HAP-1 (cell line): ENCODE measurements at regions not wholly inside any gene's neighbourhood (a gene's known extent, or its start where the extent isn't known, plus 50 kb on each side); places are given as distances from the start of the nearest gene placed in this dataset.
"Not testable (repeated sequence)": the region's sequence is repeated elsewhere in the genome, so short reads cannot be mapped to it uniquely, and the experiment has no call there.

Source experiments
- DNase-seq, 2 experiments: peaks; one replicate each; pipeline ENCODE4 v3.0.0-alpha.2; 2016 to 2020; ENCODE audit warnings: low spot score in 2 of 2
- H3K27me3 ChIP-seq: fragments of 250-450 bp; sonication (Bioruptor Pico); 2 replicates; pipeline ENCODE4 v1.5.1; 2020; ENCODE audit warnings: low read depth, mild to moderate bottlenecking, moderate library complexity
- H3K36me3 ChIP-seq: fragments of 250-450 bp; sonication (Bioruptor Pico); replicated peaks from 2 replicates; pipeline ENCODE4 v1.5.1; 2020; ENCODE audit warnings: mild to moderate bottlenecking
- H3K4me1 ChIP-seq: fragments of 250-450 bp; sonication (Bioruptor Pico); 2 replicates; pipeline ENCODE4 v1.5.1; 2020; ENCODE audit warnings: mild to moderate bottlenecking
- H3K4me3 ChIP-seq: fragments of 250-450 bp; sonication (Bioruptor Pico); 2 replicates; pipeline ENCODE4 v1.5.1; 2020; ENCODE audit warnings: mild to moderate bottlenecking, moderate library complexity
- H3K9me3 ChIP-seq: fragments of 250-450 bp; sonication (Bioruptor Pico); 2 replicates; pipeline ENCODE4 v1.5.1; 2020; ENCODE audit warnings: mild to moderate bottlenecking, moderate library complexity
- in situ Hi-C: fragments of 300-500 bp; cut with MboI; formaldehyde crosslinking; loops from 3 replicates; pipeline ENCODE4 v1.14.3; 2020; ENCODE audit warnings: low sequenced_read_pairs, inconsistent platforms, mixed read lengths

GRCh38 chr6:165769884-165770283, 106.8 kb upstream of the PDE10A start:
- H3K36me3 ChIP-seq = no peaks in the 10 kb centered on the region
- H3K4me3 ChIP-seq = no peak overlapping the region
- in situ Hi-C loops = no loop called here
- 0 out of 2 replicates have a peak, but pooled peaks cover 2% of the 10 kb centered on the region for H3K4me1 ChIP-seq
- H3K9me3 ChIP-seq = no peaks in the 10 kb centered on the region
- no peaks in the 10 kb centered on the region for H3K27me3 ChIP-seq
- no peak for DNase-seq

DNA sequence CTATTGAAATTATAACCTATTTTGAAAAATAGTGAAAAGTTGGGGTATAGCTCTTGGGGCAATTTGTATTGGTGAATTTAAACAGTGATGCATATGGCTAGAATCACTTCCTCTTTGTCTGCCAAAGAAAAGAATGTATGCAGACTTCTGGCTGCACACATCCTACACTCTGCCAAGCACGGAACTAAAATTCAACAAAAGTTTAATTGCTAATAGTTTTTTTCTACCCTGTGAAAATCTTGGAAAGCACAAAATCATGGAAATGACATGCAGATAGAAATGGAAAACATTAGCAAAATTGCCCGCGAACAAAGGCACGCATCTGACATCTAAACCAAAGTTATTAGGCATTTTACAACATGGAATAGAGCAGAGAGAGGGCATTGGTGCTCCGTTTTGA, 106.4 kb upstream of the PDE10A start:
- Histone ChIP-seq H3K4me1 (0 out of 2 replicates have a peak, but pooled peaks cover 2% of the 10 kb centered on the region), H3K9me3 (no peaks in the 10 kb centered on the region), H3K36me3 (no peaks in the 10 kb centered on the region), H3K27me3 (no peaks in the 10 kb centered on the region), H3K4me3 (no peak overlapping the region)
- DNase-seq = no peak
- in situ Hi-C loops = no loop called here

- no peak overlapping the region for H3K4me3 ChIP-seq
- H3K9me3 ChIP-seq = no peaks in the 10 kb centered on the region
- no peaks in the 10 kb centered on the region for H3K27me3 ChIP-seq
- H3K4me1 ChIP-seq = 0 out of 2 replicates have a peak, but pooled peaks cover 2% of the 10 kb centered on the region
- DNase-seq = no peak
- in situ Hi-C loops = no loop called here
- H3K36me3 ChIP-seq = no peaks in the 10 kb centered on the region
Observed at GRCh38 chr6:165768961-165769360, 105.9 kb upstream of the PDE10A start.

DNA sequence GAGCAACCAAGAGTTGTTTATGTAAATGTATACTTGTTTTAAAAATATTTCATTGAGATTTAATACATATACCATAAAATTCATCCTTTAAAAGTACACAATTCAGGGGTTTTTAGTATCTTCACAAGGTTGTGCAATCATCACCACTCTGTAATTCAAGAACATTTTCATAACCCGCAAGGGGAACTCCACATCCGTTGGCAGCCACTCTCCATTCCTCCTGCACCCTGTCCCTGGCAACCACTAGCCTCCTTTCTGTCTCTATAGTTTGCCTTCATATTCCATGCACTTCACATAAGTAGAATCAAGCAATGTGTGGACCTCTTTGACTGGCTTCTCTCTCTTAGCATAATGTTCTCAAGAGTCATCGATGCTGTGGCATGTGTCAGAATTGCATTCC, 104.2 kb upstream of the PDE10A start:
- in situ Hi-C loops = no loop called here
- no peaks in the 10 kb centered on the region for H3K36me3 ChIP-seq
- DNase-seq = no peak
- H3K4me1 ChIP-seq = 0 out of 2 replicates have a peak, but pooled peaks cover 2% of the 10 kb centered on the region
- 0 out of 2 replicates have a peak, but pooled peaks cover 3% of the 10 kb centered on the region for H3K9me3 ChIP-seq
- no peaks in the 10 kb centered on the region for H3K27me3 ChIP-seq
- no peak overlapping the region for H3K4me3 ChIP-seq

GRCh38 chr6:165766457-165766856, 103.4 kb upstream of the PDE10A start:
- Histone ChIP-seq H3K9me3 (0 out of 2 replicates have a peak, but pooled peaks cover 3% of the 10 kb centered on the region), H3K36me3 (no peaks in the 10 kb centered on the region), H3K4me3 (no peak overlapping the region), H3K27me3 (no peaks in the 10 kb centered on the region), H3K4me1 (no peaks in the 10 kb centered on the region)
- in situ Hi-C loops = no loop called here
- no peak for DNase-seq

- DNase-seq = no peak
- in situ Hi-C loops = no loop called here
- Histone ChIP-seq H3K36me3 (no peaks in the 10 kb centered on the region), H3K4me1 (no peaks in the 10 kb centered on the region), H3K4me3 (no peak overlapping the region), H3K9me3 (0 out of 2 replicates have a peak, but pooled peaks cover 3% of the 10 kb centered on the region), H3K27me3 (no peaks in the 10 kb centered on the region)
Observed at GRCh38 chr6:165766026-165766425, 103.0 kb upstream of the PDE10A start.

GRCh38 chr6:165765256-165765655, 102.2 kb upstream of the PDE10A start:
- H3K4me3 ChIP-seq, H3K27me3 ChIP-seq, H3K36me3 ChIP-seq, DNase-seq, H3K9me3 ChIP-seq, in situ Hi-C loops, H3K4me1 ChIP-seq: not testable (repeated sequence)

- in situ Hi-C loops = no loop called here
- H3K4me1 ChIP-seq = no peaks in the 10 kb centered on the region
- 0 out of 2 replicates have a peak, but pooled peaks cover 3% of the 10 kb centered on the region for H3K9me3 ChIP-seq
- no peaks in the 10 kb centered on the region for H3K36me3 ChIP-seq
- no peak for DNase-seq
- H3K4me3 ChIP-seq = no peak overlapping the region
- H3K27me3 ChIP-seq = no peaks in the 10 kb centered on the region
Observed at GRCh38 chr6:165762876-165763275, 99.8 kb upstream of the PDE10A start.

- Histone ChIP-seq H3K36me3 (no peaks in the 10 kb centered on the region), H3K27me3 (no peaks in the 10 kb centered on the region), H3K4me1 (no peaks in the 10 kb centered on the region), H3K4me3 (no peak overlapping the region), H3K9me3 (0 out of 2 replicates have a peak, but pooled peaks cover 3% of the 10 kb centered on the region)
- in situ Hi-C loops = no loop called here
- no peak for DNase-seq
Observed at GRCh38 chr6:165762125-165762524, 99.1 kb upstream of the PDE10A start.

GRCh38 chr6:165760803-165761185, 97.8 kb upstream of the PDE10A start:
- H3K36me3 ChIP-seq = no peaks in the 10 kb centered on the region
- H3K4me3 ChIP-seq = no peak overlapping the region
- in situ Hi-C loops = no loop called here
- no peak for DNase-seq
- no peaks in the 10 kb centered on the region for H3K4me1 ChIP-seq
- H3K9me3 ChIP-seq = 0 out of 2 replicates have a peak, but pooled peaks cover 3% of the 10 kb centered on the region
- H3K27me3 ChIP-seq = no peaks in the 10 kb centered on the region

DNA sequence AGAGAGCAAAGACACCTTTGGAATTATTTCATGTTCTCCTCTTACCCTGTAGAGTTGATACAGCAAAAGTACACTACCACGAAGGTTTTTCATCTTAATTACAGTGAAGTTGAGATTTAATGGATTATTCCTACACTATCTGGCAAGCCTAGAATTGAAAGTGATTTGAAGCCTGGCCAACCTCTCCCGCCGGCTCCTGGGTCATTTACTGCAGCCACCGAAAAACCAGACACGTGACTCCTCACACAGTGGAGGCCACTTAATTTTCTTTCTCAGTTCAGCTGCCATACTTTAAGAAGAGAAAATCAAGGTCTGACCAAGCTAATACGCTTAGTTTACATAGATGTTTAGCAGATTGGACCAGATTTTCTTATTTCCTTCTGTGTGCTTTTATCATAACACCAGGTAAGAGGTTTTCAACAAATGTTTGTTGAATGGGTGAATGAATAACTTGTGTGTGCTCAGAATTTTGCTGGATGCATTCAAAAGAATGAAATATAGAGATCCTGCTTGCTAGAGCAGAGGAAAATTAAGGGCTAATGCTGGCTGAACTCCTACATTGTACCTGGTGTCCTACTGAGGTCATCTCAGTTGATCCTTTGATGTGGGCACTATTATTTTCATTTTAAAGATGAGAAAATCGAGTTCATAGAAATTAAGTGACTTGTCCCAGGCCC, 97.2 kb upstream of the PDE10A start:
- H3K36me3 ChIP-seq = no peaks in the 10 kb centered on the region
- H3K27me3 ChIP-seq = no peaks in the 10 kb centered on the region
- H3K4me3 ChIP-seq = no peak overlapping the region
- in situ Hi-C loops = no loop called here
- no peak for DNase-seq
- H3K9me3 ChIP-seq = 0 out of 2 replicates have a peak, but pooled peaks cover 3% of the 10 kb centered on the region
- no peaks in the 10 kb centered on the region for H3K4me1 ChIP-seq

- in situ Hi-C loops = no loop called here
- H3K27me3 ChIP-seq = no peaks in the 10 kb centered on the region
- 0 out of 2 replicates have a peak, but pooled peaks cover 3% of the 10 kb centered on the region for H3K9me3 ChIP-seq
- H3K36me3 ChIP-seq = no peaks in the 10 kb centered on the region
- DNase-seq = no peak
- H3K4me1 ChIP-seq = no peaks in the 10 kb centered on the region
- H3K4me3 ChIP-seq = no peak overlapping the region
Observed at GRCh38 chr6:165758441-165758840, 95.4 kb upstream of the PDE10A start.

DNA sequence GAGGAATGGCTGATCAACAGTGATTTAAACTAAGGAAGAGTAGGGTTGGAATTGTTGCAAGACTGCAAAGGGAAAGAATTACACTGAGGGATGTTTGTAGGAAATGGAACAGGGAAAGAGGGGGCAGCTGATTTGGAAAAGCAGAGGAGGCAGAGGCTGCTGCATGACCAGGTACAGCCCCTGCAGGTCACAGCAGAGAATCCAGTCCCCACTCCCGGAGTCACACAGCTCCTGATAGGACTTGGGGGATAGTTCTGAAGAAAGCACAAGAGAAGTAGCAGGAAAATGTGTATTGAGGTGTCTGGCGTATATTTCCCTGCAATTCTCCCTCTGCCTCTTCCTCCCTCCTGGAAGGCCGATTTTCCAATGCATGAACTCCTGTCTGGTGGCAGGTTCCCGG, 92.5 kb upstream of the PDE10A start:
- Histone ChIP-seq H3K4me1 (no peaks in the 10 kb centered on the region), H3K9me3 (no peaks in the 10 kb centered on the region), H3K4me3 (no peak overlapping the region), H3K27me3 (no peaks in the 10 kb centered on the region), H3K36me3 (no peaks in the 10 kb centered on the region)
- in situ Hi-C loops = no loop called here
- DNase-seq = no peak

DNA sequence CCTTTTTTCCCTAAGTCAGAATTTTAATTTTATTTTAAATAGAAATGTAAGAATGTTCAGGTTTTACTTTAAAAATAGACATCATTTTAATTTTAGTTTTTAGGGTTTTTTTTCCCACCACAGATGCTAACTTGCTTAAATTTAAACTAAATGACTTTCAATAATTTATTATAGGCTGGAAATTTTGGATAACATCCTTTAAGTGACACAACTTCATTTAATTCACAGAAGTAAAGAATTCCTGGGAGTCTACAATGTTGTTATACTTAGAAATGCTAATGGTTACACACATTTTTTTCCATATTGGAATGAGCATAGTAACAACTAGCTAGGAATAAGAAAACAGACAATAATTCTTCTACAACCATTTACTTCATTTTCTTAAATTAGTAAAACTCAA, 90.5 kb upstream of the PDE10A start:
- DNase-seq = no peak
- Histone ChIP-seq H3K9me3 (no peaks in the 10 kb centered on the region), H3K4me1 (no peaks in the 10 kb centered on the region), H3K4me3 (no peak overlapping the region), H3K27me3 (no peaks in the 10 kb centered on the region), H3K36me3 (no peaks in the 10 kb centered on the region)
- in situ Hi-C loops = no loop called here

DNA sequence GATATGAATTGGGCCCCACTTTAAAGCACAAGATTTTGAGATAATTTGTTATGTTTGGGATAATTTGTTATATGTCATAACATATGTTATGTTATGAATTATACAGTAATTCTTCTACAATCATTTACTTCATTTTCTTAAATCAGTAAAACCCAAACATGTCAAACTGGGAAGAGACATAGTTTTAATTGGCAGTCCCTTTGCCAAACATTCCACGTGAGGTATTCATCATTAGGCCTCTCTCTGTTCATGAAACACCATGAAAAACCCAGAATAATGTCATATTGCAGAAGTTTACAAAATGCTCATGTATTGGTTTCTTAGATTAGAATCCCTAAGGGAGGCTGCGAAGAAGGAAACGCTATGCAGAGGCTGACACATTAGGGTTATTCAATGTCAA, 89.4 kb upstream of the PDE10A start:
- in situ Hi-C loops = no loop called here
- no peaks in the 10 kb centered on the region for H3K4me1 ChIP-seq
- no peak for DNase-seq
- no peaks in the 10 kb centered on the region for H3K27me3 ChIP-seq
- H3K4me3 ChIP-seq = no peak overlapping the region
- H3K9me3 ChIP-seq = no peaks in the 10 kb centered on the region
- no peaks in the 10 kb centered on the region for H3K36me3 ChIP-seq
